ENCODE measurements at regions not wholly inside any gene's neighbourhood (a gene's known extent, or its start where the extent isn't known, plus 50 kb on each side); places are given as distances from the start of the nearest gene placed in this dataset.
"Not testable (repeated sequence)": the region's sequence is repeated elsewhere in the genome, so short reads cannot be mapped to it uniquely, and the experiment has no call there.

DNA sequence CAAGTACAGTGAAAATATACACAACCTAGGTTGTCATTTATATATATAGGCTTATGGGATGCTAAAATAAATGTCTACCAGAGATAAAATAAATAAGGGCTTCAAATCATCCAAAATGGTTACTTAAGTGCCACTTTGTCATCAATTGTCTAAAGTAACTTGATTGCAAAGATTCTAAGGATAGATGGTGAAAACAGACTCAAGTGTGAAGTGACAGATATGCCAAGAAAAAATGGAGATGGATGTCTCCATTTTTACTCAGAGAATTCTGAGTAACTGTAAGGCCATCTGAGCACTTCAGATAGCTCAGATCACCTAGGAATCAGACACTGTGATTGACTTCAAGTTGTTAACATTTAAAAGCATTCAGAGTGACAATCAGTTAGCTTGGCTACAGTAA is 824.3 kb downstream of the PRELID2 start:
- DNase-seq (no peak), ATAC-seq (ENCODE audit: poor library complexity) (no peak)
- intact Hi-C loops (cut with DNase I), result no loop called here

DNA sequence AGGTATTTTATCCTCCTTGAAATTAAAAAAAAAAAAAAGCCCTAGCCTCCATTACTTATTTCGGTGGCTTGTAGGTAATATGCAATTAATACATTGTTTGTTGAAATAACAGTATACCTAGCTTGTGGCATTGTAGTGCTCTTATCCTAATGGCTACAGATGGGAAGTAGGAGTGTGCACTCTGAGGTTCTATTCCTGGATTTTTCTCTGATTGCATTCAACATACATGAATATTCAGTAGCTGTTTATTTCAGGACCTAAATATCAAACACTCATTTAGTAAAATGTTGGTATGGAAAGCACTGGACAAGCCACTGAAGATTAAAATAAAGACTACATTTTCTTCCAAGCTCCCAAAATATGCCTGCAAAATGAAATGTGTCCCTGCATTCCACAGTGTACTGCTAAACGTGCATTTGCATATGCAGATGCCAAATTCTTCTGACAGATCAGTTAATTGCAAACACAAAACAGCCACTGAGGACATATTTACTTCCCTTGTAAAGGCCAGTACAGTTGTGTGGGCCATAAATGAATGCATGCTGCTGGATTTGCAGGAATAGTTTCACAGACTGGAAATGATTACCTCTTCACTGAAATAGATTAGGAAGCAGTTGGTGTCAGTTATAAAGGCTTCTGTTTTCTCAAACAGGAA is 826.1 kb downstream of the PRELID2 start:
- intact Hi-C loops (cut with DNase I), result no loop called here
- DNase-seq, result no peak
- ATAC-seq (ENCODE audit: poor library complexity), result no peak

DNA sequence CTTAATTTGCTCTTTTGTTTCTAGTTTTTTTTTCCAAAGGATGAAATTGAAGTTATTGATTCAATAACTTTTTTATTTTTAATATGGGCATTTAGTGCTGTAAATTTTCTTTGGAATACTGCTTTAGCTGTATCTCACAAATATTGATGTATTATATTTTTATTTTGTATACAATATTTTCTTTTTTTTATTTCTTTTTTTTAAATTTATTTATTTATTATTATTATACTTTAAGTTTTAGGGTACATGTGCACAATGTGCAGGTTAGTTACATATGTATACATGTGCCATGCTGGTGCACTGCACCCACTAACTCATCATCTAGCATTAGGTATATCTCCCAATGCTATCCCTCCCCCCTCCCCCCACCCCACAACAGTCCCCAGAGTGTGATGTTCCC is 823.7 kb downstream of the KCTD16 start:
- DNase-seq; intact Hi-C loops (cut with DNase I); ATAC-seq (ENCODE audit: poor library complexity): not testable (repeated sequence)

DNA sequence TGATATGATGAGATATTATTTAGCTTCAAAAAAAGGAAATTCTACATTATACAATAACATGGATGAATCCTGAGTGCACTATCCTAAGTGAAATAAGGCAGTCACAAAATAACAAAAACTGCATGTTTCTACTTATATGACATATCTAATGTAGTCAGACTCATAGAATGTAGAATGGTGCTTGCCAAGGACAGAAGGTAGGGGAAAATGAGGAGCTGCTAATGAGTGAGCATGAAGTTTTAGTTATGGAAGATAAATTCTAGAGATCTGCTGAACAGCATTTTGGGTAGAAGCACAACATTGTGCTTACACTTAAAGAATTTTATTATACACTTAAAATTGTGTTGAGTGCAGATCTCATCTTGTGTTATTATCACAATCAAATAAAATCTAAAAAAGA is 812.4 kb downstream of the KCTD16 start:
- intact Hi-C loops (cut with DNase I), result no loop called here
- no peak for ATAC-seq (ENCODE audit: poor library complexity)
- no peak for DNase-seq

DNA sequence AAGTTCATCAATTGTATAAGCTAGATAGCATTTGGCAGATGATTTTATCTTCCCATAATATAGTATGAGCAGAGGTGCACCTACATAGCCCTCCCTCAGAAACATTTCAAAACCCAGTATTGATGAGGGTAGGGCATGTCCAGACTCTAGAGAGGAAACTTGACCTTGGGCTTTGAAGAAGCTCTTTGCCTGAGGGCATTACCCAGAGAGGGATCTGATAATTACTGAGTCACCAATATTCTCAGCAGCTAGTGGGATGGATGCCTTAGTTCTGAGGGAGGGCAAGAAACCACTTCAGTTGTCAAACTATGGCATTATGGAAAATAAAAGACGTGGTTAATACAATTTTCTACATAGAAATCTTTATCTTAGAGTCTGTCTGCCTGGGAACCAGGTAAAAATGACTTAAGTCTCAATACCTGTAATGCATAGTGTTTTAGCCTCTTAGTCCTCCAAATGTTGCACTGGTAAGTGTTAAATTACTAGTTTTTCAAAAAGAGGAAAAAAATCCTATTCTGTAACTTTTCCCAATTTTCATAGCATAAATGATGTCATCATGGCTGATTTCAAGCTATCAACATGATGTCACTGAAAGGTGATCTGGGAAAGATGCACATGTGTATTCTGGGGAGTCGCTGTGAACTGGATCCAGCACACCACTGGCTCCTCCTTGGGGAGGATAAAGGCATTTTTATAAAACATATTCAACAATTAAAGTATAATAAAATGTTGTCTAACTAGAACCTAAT is 809.0 kb downstream of the KCTD16 start:
- no peak for ATAC-seq (ENCODE audit: poor library complexity)
- intact Hi-C loops (cut with DNase I), result no loop called here
- DNase-seq, result no peak

DNA sequence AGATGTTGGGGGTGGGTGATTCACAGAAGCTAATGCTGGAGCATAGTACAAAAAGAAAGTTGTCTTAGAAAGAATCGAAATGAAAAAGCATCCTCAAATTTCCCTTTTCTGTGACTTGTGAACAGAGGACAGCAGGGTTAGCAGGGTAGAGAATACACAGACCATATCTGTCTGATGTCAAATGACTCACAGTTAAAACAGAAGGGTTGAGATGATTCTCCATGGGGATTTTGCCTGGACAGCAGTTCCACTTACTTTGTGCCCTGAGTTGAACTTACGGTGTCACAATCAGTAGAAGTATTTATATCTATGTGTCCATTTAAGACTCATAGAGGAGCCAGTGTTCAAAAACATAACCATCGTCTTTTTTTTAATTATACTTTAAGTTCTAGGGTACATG is 801.6 kb downstream of the KCTD16 start:
- DNase-seq, result no peak
- intact Hi-C loops (cut with DNase I), result no loop called here
- ATAC-seq (ENCODE audit: poor library complexity), result no peak

DNA sequence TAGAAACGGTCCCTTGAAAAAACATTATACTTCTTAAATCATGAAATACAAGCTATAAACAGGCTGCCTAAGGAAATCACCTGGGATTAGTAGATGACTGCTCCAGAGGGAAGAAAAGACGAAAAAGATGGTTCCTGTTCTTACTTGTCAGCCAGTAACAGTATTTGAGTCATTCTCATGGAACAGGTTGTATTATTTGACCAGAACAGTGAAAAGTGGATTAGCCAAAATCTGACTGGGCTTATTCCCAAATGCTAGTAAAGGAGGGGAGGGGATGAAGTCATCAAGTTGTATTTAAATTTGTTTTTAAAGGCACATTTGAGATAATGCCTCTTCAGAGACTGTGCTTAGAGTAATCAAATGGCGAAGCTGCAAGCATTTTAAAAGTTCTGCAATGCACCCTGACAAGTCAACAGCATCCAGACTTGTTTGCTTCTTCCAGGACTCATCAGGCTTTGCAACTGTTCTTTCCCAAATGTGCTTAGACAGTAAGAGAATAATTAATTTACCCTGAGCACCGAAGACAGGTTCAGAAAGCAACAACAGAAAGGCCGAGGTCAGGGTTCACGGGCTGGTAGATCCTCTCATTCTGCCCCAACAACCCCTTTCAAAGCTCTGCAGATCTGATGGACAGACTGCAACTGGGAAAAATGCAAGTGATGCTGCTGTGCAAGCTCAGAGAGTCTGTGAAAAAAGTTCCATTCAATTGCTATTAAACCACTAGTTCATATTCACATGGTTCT is 800.6 kb downstream of the KCTD16 start:
- intact Hi-C loops (cut with DNase I), result no loop called here
- ATAC-seq (ENCODE audit: poor library complexity) (no peak), DNase-seq (no peak)

DNA sequence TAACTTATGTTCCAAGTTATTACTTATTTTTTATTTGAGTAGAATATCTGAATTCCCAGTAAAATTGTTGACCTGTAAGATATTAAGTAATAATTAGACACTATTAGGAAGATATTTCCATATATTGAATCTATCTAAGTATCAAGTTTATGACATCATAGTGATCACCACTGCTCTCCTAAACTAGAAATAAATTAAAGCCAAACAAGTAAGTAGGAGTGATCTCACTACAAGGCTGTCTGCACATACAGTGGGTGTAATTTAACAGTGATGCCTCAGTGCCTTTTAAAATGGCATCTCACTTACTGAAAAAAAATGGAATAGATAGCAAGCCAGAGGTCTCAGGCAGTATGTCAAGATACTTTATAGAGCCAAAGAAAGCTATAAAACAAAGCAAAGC is 789.6 kb downstream of the KCTD16 start:
- ATAC-seq (ENCODE audit: poor library complexity), result no peak
- intact Hi-C loops (cut with DNase I), result no loop called here
- DNase-seq, result no peak

DNA sequence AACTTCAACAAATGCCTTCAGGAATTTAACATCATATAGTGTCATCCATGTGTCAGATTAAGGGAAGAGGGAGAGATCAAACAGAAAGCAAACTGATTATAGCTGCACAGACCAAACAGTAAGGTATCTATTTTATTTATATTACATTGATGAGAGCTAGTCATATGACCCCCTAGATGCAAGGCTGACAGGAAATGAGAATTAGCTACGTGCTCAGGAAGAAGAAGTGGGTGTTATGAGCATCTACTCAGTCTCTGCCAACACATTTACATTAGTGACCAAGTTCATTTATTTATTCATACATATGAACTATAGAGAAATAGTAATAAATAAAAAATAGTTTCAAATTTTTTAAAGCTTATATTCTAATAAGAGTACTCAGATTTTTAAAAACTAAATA is 787.3 kb downstream of the KCTD16 start:
- no peak for DNase-seq
- no peak for ATAC-seq (ENCODE audit: poor library complexity)
- intact Hi-C loops (cut with DNase I), result no loop called here

DNA sequence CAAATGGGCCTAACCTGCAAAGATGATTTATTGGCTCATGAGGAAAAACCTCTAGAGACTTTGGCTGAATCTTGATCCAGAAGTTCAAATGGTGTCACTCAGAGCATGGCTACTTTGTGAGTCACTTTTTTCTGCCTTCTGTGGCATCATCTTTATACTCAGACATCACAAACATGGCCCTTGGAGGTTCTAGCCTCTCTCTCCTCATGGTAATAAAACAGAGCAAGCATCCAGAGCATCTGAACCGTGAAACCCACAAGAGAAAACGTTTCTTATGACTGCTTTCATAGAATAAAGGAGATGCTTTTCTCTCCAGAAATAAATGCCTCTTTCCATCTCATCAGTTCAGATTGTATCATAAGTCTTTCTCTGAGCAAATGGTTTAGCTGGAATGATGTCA is 780.3 kb downstream of the KCTD16 start:
- intact Hi-C loops (cut with DNase I), result no loop called here
- DNase-seq (no peak), ATAC-seq (ENCODE audit: poor library complexity) (no peak)

DNA sequence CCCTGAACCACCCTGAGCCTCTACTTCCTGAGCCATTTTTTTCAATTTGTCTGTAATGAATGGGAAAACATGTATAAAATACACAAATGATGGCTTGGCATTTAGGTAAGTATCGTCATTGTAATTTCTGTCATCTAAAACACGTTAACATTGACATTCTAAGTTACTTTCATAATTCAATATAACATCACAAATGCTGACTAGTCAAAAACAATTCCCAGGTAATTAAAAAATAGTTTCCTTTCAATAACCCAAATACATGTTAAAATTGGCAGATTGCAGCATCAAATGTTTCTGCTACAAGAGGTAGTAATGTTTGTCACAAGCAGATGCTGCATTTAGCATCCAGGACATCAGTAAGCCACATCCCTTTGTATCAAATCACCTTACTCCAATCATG is 776.4 kb downstream of the KCTD16 start:
- no peak for ATAC-seq (ENCODE audit: poor library complexity)
- no peak for DNase-seq
- intact Hi-C loops (cut with DNase I), result no loop called here

DNA sequence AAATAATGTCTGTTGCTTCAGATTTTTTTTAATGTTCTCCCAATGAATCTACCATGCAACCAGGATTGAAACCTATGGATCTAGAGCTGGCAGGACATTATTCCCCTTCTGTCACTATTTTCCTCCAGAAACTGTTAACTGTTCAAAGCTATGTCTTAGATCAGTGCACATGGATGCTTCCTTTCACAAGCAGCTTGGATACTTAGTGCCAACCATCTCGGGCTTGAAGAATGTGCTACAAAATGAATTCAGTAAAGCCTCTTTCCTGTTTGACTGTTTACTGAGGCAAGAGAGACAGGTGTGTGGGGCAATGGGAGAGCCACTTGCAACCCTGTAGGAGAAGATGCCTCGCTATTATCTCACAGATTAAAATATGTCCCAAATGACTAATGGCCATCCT is 774.8 kb downstream of the KCTD16 start:
- intact Hi-C loops (cut with DNase I), result no loop called here
- no peak for ATAC-seq (ENCODE audit: poor library complexity)
- DNase-seq, result no peak

DNA sequence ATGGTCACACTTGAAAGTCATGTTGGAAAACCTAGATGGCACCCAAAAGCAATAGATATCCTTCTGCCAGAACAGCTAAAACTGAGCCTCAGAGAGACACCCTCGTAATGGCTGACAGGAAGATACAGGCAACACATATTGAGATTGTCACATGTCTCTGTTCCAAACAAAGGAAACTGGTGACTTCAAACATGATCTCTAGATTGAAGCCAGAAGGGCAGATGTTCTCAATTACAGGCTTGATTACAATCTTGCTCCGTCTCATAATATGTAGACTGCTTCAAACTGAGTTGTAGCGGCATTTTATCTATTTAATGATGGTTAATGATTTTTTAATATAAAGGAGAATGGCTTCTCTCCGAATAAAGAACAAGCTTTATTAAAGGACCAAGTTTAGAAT is 774.3 kb downstream of the KCTD16 start:
- DNase-seq (no peak), ATAC-seq (ENCODE audit: poor library complexity) (no peak)
- intact Hi-C loops (cut with DNase I), result no loop called here

DNA sequence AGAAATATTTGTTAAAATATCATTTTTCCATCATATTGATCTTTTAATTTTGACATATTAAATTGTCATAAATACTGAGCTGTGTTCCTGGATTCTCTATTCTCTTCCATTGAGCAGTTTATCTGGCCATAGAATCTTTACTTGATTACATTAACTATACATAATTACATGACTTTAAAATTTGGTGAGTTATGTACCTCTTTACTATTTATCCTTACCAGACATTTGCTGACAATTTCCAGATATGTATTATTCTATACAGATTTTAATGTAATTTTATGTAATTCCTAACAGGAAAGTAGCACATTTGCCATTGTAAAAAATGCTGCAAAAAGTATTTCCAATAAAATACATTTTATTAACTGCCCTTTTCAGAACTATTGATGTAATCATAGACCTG is 770.3 kb downstream of the KCTD16 start:
- ATAC-seq (ENCODE audit: poor library complexity) (no peak), DNase-seq (no peak)
- intact Hi-C loops (cut with DNase I), result no loop called here

DNA sequence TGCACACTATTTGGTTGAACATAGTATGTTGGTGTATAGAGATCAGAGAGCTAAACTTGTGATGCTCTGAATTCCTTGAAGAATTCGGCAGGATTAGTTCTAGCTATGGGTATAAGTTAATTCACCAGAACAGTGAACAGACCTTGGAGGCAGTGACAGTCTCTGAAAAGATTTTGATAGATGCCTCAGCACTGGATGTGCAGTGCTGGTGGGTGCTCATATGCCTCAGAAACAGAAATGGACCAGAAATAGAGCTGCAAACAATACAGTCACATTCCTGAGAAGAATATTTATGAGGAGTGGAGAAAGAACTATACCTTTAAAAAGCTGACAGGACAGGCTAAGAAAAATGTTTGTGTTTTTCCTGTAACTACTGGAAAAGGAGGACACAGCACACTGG is 747.7 kb downstream of the KCTD16 start:
- intact Hi-C loops (cut with DNase I), result no loop called here
- DNase-seq, result no peak

DNA sequence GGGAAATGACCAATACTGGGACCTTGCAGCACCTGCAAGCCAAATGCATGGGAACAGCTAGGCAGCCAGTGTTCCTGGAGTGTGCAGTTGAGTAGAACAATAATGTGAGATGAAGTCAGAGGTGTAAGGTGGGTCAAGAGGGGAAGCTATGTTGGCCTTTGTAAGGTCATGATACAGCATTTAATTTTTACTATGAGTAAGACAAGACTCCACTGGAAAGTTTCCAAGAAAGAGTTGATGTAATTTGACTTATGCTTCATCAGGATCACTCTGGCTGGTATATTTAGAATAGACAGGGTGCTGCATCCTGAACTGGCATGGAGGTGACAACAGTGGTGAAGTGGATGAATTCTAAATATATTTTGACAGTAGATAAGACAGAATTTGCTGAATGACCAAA is 744.8 kb downstream of the KCTD16 start:
- DNase-seq, result no peak
- ATAC-seq (ENCODE audit: poor library complexity), result no peak
- intact Hi-C loops (cut with DNase I), result no loop called here

More for the DNA sequence above, 747.7 kb downstream of the KCTD16 start:
- ATAC-seq (ENCODE audit: poor library complexity), result no peak

DNA sequence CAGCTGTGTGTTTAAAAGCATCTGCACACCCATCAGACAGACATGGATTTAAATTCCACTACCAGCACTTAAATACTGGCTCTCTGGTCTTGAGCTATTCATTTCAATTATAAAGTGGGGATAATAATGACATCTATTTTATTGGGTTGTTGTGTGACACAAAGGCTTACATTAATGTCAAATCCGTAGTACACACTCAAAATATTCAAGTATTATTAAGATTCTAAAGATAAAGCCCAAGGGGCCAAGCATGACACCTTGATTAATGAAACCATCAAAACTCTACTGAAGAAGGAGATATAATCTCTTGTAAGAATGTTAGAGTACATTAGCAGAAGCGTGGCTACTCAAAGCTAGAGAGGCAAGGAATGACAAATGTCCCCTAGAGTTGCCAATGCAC is 743.0 kb downstream of the KCTD16 start:
- ATAC-seq (ENCODE audit: poor library complexity), result no peak
- intact Hi-C loops (cut with DNase I), result no loop called here
- DNase-seq, result no peak

DNA sequence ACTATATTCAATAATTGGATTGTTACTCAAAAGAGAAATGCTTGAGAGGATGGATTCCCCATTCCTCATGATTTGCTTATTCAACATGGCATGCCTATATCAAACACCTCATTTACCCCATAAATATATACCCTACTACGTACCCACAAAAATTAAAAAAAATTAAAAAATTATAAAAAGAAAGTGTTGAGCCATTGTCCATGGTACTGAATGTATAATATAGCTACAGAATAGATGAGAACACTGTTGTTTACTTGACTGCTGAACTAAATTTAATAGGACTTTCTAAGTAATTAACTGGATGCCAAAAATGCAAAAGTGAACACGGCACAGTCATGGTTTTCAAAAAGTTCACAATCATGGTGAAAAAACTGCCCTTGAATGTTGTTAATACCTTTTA is 725.8 kb downstream of the KCTD16 start:
- intact Hi-C loops (cut with DNase I), result no loop called here
- ATAC-seq (ENCODE audit: poor library complexity), result no peak
- no peak for DNase-seq

DNA sequence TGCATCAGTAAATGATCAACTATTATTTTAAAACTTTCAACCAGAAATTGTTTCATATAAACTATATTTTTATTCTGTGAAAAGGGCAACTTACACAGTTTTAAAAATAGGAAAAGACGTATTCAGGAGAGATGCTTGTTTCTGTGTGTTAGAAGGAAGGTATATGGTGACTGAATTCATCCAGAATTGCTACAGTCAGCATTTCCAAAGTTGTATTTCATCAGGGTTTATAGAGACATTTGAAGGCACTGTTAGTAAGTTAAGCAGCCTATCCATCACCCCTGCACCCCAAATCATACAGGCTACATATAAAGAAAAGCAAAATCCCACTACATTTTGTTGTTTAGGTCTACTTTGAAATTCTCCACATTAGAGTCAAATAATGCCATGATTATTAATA is 716.0 kb downstream of the KCTD16 start:
- no peak for ATAC-seq (ENCODE audit: poor library complexity)
- intact Hi-C loops (cut with DNase I), result no loop called here
- DNase-seq, result no peak

DNA sequence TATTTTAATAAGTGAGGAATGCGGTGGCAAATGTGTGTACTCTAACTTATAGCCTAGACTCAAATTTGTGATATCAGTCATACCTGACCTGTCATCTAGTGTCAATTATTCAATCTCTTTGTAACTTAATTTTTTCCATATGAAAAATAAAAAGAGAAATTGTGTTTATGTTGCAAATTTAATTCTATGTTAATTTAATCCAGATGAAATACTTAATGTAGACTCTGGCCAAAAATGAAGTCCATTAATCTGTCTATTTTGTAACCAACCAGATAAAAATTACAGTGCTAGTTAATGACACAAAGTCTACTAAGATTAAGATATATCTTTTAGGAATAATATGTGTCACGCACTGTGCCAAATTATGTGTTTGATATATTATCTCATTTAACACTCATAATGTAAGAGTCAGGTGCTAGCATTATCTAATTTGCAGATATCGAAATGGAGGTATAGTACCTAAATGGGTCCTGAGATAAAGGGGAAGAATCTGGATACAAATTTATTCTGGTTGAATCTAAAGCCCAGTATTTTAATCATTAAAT is 712.1 kb downstream of the KCTD16 start:
- no peak for DNase-seq
- ATAC-seq (ENCODE audit: poor library complexity), result no peak
- intact Hi-C loops (cut with DNase I), result no loop called here

Data from Right ventricle myocardium superior (tissue), 1 donor.